PC-3 (cell line): ENCODE measurements at regions not wholly inside any gene's neighbourhood (a gene's known extent, or its start where the extent isn't known, plus 50 kb on each side); places are given as distances from the start of the nearest gene placed in this dataset.

Experiments
- CTCF ChIP-seq: fragments of 300-600 bp; sonication (generic); conservative IDR thresholded peaks from 2 replicates; pipeline ENCODE4 v1.5.1; 2017; ENCODE audit warnings: antibody characterized with exemption, low read depth, mild to moderate bottlenecking, low read length
- EZH2 ChIP-seq: fragments of 300-600 bp; sonication (generic); IDR thresholded peaks from one replicate; pipeline ENCODE4 v1.6.1; 2017; ENCODE audit warnings: antibody characterized with exemption, mild to moderate bottlenecking, low read length; ENCODE audit not compliant: unreplicated experiment
- EZH2phosphoT487 ChIP-seq: fragments of 300-600 bp; sonication (generic); IDR thresholded peaks from 2 replicates; pipeline ENCODE4 v1.6.1; 2018; ENCODE audit warnings: mild to moderate bottlenecking, antibody characterized with exemption, low read length, borderline replicate concordance

- no peak for TF ChIP-seq CTCF
- TF ChIP-seq EZH2: no peak
- TF ChIP-seq EZH2phosphoT487: no peak
Observed at GRCh38 chr4:67236788-67237187, 308.5 kb downstream of the CENPC start.
